ENCODE measurements at regions not wholly inside any gene's neighbourhood (a gene's known extent, or its start where the extent isn't known, plus 50 kb on each side); places are given as distances from the start of the nearest gene placed in this dataset.

GRCh38 chr20:10724449-10725173 is 50.8 kb upstream of the JAG1 start:
- no peak for DNase-seq (ENCODE audit: low read depth)

GRCh38 chr20:10728873-10729670 is 55.3 kb upstream of the JAG1 start:
- DNase-seq (ENCODE audit: low read depth) = no peak

- no peak for DNase-seq (ENCODE audit: low read depth)
These were observed 56.0 kb upstream of the JAG1 start for GRCh38 chr20:10729785-10730184.

GRCh38 chr20:10730629-10731183 is 56.9 kb upstream of the JAG1 start:
- DNase-seq (ENCODE audit: low read depth) = no peak

- DNase-seq (ENCODE audit: low read depth) = no peak
These were observed 57.6 kb upstream of the JAG1 start for GRCh38 chr20:10731190-10731965.

GRCh38 chr20:10733122-10733521 is 59.3 kb upstream of the JAG1 start:
- no peak for DNase-seq (ENCODE audit: low read depth)

GRCh38 chr20:10735195-10735949 is 61.6 kb upstream of the JAG1 start:
- DNase-seq (ENCODE audit: low read depth) = no peak

- DNase-seq (ENCODE audit: low read depth) = no peak
These were observed 65.3 kb upstream of the JAG1 start for GRCh38 chr20:10739134-10739533.

- DNase-seq (ENCODE audit: low read depth) = no peak
These were observed 65.8 kb upstream of the JAG1 start for GRCh38 chr20:10739566-10739965.

GRCh38 chr20:10741060-10741459 is 67.3 kb upstream of the JAG1 start:
- no peak for DNase-seq (ENCODE audit: low read depth)

GRCh38 chr20:10745790-10746189 is 72.0 kb upstream of the JAG1 start:
- no peak for DNase-seq (ENCODE audit: low read depth)

GRCh38 chr20:10747019-10747418 is 73.2 kb upstream of the JAG1 start:
- DNase-seq (ENCODE audit: low read depth) = no peak

GRCh38 chr20:10749084-10749483 is 75.3 kb upstream of the JAG1 start:
- no peak for DNase-seq (ENCODE audit: low read depth)

- DNase-seq (ENCODE audit: low read depth) = no peak
These were observed 78.4 kb upstream of the JAG1 start for GRCh38 chr20:10752206-10752605.

- no peak for DNase-seq (ENCODE audit: low read depth)
These were observed 81.0 kb upstream of the JAG1 start for GRCh38 chr20:10754824-10755223.

GRCh38 chr20:10758446-10758845 is 84.6 kb upstream of the JAG1 start:
- DNase-seq (ENCODE audit: low read depth) = no peak

- no peak for DNase-seq (ENCODE audit: low read depth)
These were observed 87.4 kb upstream of the JAG1 start for GRCh38 chr20:10761232-10761631.

- no peak for DNase-seq (ENCODE audit: low read depth)
These were observed 88.0 kb upstream of the JAG1 start for GRCh38 chr20:10761786-10762185.

GRCh38 chr20:10762216-10762615 is 88.4 kb upstream of the JAG1 start:
- DNase-seq (ENCODE audit: low read depth) = no peak

GRCh38 chr20:10763112-10763511 is 89.3 kb upstream of the JAG1 start:
- no peak for DNase-seq (ENCODE audit: low read depth)

GRCh38 chr20:10769700-10770099 is 95.9 kb upstream of the JAG1 start:
- no peak for DNase-seq (ENCODE audit: low read depth)

GRCh38 chr20:10770753-10771152 is 97.0 kb upstream of the JAG1 start:
- no peak for DNase-seq (ENCODE audit: low read depth)

Data from CMK (cell line).